ENCODE measurements at regions not wholly inside any gene's neighbourhood (a gene's known extent, or its start where the extent isn't known, plus 50 kb on each side); places are given as distances from the start of the nearest gene placed in this dataset.

DNA sequence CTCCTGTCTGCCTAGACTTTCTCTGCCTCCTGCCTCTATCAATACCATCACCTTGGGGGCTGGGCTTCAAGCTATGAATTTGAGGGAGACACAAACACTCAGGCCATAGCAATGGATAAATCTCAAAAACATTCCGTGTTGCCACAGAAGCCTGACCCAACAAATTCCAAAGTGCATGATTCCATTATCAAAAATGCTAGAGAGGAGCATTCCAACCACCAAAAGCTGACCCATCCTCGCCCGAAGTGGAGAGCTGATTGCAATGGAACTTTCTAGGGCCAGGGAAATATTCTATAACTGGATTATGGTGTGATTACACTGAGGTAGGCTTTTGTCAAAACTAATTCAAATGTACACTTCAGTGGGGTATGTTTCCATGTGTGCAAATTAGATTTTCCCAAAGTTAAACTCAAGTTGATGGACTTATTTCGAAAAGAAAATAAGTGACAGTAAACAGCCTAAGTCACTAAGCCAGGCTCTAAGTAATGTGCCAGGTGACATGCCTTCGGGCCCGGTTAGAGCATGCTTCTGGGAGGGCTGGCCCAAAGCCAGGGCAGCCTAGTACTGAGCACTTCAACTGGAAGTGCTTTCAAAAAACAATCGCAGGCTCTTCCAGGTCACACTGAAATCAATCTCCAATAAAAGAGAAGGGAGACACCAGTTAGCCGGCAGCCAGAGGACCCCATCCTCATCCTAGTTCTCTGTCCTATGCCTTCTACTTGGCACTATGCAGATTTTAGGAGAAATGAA, 142.3 kb downstream of the TBXT start:
- Mint-ChIP-seq H3K9me3 (ENCODE audit: unreplicated experiment) (peaks cover 1% of the 10 kb centered on the region), H3K4me1 (ENCODE audit: low read depth, unreplicated experiment) (no peaks in the 10 kb centered on the region), H3K27ac (ENCODE audit: unreplicated experiment) (no peak overlapping the region), H3K4me3 (ENCODE audit: unreplicated experiment) (no peak overlapping the region), H3K36me3 (ENCODE audit: unreplicated experiment) (peaks cover 4% of the 10 kb centered on the region), H3K27me3 (ENCODE audit: unreplicated experiment) (peaks cover 4% of the 10 kb centered on the region)
- DNase-seq: no peak
- TF ChIP-seq, protein P1, sequence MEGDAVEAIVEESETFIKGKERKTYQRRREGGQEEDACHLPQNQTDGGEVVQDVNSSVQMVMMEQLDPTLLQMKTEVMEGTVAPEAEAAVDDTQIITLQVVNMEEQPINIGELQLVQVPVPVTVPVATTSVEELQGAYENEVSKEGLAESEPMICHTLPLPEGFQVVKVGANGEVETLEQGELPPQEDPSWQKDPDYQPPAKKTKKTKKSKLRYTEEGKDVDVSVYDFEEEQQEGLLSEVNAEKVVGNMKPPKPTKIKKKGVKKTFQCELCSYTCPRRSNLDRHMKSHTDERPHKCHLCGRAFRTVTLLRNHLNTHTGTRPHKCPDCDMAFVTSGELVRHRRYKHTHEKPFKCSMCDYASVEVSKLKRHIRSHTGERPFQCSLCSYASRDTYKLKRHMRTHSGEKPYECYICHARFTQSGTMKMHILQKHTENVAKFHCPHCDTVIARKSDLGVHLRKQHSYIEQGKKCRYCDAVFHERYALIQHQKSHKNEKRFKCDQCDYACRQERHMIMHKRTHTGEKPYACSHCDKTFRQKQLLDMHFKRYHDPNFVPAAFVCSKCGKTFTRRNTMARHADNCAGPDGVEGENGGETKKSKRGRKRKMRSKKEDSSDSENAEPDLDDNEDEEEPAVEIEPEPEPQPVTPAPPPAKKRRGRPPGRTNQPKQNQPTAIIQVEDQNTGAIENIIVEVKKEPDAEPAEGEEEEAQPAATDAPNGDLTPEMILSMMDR (IDR thresholded peaks at IDR 0.05; ENCODE audit: partially characterized antibody, unreplicated experiment): no peak

DNA sequence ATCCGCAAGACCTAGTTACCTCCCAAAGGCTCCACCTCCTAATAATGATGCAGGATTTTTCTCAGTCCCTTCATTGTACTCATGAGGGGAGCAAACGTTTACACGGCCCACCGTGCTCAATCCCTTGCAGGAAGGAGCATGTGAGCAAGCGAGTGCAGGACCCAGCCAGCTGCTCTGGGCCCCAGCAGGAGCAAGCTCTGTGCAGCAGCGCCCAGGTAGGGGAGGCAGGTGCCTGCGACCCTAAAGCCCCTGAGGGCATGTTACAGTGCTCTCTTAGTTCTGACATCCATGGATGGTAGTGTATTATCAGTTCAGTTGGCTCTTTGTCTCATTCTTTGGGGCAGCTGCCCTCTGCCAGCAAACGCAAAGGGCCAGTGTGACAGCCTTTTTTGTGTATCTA, 143.4 kb downstream of the TBXT start:
- Mint-ChIP-seq H3K9me3 (ENCODE audit: unreplicated experiment) (peaks cover 1% of the 10 kb centered on the region), H3K27me3 (ENCODE audit: unreplicated experiment) (peaks cover 4% of the 10 kb centered on the region), H3K36me3 (ENCODE audit: unreplicated experiment) (peaks cover 4% of the 10 kb centered on the region), H3K4me3 (ENCODE audit: unreplicated experiment) (no peak overlapping the region), H3K27ac (ENCODE audit: unreplicated experiment) (no peak overlapping the region), H3K4me1 (ENCODE audit: low read depth, unreplicated experiment) (no peaks in the 10 kb centered on the region)
- no peak for DNase-seq
- TF ChIP-seq, protein P1 (IDR thresholded peaks at IDR 0.05; ENCODE audit: partially characterized antibody, unreplicated experiment): no peak

DNA sequence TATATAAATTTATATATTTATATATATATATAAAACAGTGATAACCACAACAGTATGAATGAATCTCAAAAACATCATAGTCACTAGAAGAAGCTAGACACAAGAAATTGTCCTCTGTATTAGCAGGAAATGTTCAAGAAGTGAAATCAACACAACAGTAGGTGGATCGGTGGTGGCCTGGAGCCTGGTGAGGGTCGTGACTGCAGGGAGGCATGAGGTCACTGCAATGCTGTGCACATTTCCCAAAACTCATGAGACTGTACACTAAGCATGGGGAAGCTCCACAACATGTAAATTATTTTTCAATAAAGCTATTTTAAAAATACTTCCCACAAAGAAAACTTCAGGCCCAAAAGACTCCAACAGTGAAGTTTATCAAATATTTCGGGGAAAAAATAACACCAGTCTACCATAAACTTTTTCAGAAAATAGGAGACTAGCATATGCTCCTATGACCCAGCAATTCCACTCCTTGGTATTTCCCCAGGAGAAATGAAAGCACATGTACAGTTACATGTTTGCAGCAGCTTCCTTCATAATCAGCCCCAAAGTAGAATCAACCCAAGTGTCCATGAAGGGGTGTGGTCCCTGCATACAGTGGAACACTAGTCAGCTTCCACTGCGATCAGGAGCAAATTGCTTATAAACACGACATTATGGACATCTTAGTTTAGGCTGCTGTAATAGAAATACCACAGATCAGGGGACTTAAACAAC, 144.2 kb downstream of the TBXT start:
- Mint-ChIP-seq H3K9me3 (ENCODE audit: unreplicated experiment) (peaks cover 1% of the 10 kb centered on the region), H3K4me3 (ENCODE audit: unreplicated experiment) (no peak overlapping the region), H3K27me3 (ENCODE audit: unreplicated experiment) (peaks cover 4% of the 10 kb centered on the region), H3K27ac (ENCODE audit: unreplicated experiment) (no peak overlapping the region), H3K4me1 (ENCODE audit: low read depth, unreplicated experiment) (no peaks in the 10 kb centered on the region), H3K36me3 (ENCODE audit: unreplicated experiment) (peaks cover 4% of the 10 kb centered on the region)
- DNase-seq: no peak
- TF ChIP-seq, protein P1 (IDR thresholded peaks at IDR 0.05; ENCODE audit: partially characterized antibody, unreplicated experiment): no peak

DNA sequence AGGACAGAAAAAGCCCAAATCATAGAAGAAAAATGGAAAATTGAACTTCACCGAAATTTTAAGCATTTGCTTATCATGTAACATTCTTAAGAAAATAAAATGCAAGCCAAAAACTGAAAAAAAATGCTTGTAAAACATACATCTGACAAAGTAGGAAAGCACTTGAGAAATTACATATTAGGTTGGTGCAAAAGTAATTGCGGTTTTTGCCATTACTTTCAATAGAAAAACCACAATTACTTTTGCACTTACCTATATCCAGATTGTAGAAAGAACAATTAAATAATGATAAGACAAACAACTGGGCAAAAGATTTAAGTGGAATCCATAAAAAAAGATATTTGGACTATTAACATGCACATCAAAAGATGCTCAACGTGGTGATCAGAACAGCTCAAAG, 146.2 kb downstream of the TBXT start:
- TF ChIP-seq, protein P1 (IDR thresholded peaks at IDR 0.05; ENCODE audit: partially characterized antibody, unreplicated experiment): no peak
- no peaks in the 10 kb centered on the region for H3K4me1 Mint-ChIP-seq (ENCODE audit: low read depth, unreplicated experiment)
- H3K27me3 Mint-ChIP-seq (ENCODE audit: unreplicated experiment): peaks cover 2% of the 10 kb centered on the region
- no peaks in the 10 kb centered on the region for H3K9me3 Mint-ChIP-seq (ENCODE audit: unreplicated experiment)
- H3K27ac Mint-ChIP-seq (ENCODE audit: unreplicated experiment): no peak overlapping the region
- peaks cover 9% of the 10 kb centered on the region for H3K36me3 Mint-ChIP-seq (ENCODE audit: unreplicated experiment)
- DNase-seq: no peak
- no peak overlapping the region for H3K4me3 Mint-ChIP-seq (ENCODE audit: unreplicated experiment)

DNA sequence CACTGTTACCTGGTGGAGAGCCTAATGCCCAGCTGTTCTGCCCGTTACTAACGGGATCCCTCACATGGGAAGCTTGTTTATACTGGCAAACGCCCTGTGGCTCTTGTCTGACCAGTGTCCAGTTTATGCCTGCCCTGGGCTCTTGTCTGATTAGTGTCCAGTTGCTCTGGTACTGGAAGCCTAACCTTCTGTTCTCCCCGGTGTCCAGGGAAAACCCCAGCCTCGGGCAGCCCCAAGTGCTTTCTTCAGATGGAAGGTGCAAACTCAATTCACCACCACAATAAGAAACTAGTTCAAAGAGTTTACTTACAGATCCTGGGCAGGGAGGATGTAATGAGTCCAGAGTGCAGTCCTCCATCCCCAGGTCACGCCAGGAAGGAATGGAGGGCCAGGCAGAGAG, 148.4 kb downstream of the TBXT start:
- Mint-ChIP-seq H3K36me3 (ENCODE audit: unreplicated experiment) (peaks cover 9% of the 10 kb centered on the region), H3K9me3 (ENCODE audit: unreplicated experiment) (peaks cover 3% of the 10 kb centered on the region), H3K27ac (ENCODE audit: unreplicated experiment) (no peak overlapping the region), H3K4me3 (ENCODE audit: unreplicated experiment) (no peak overlapping the region), H3K4me1 (ENCODE audit: low read depth, unreplicated experiment) (no peaks in the 10 kb centered on the region), H3K27me3 (ENCODE audit: unreplicated experiment) (peaks cover 2% of the 10 kb centered on the region)
- no peak for DNase-seq
- TF ChIP-seq, protein P1 (IDR thresholded peaks at IDR 0.05; ENCODE audit: partially characterized antibody, unreplicated experiment): no peak
